PC-9 (cell line): ENCODE measurements at regions not wholly inside any gene's neighbourhood (a gene's known extent, or its start where the extent isn't known, plus 50 kb on each side); places are given as distances from the start of the nearest gene placed in this dataset.

Experiments
- BruUV-seq: library from RNA; stranded (reverse); fragments of 400-500 nt; replicated peaks from 2 replicates; lab custom pipeline; 2021; lab: Mats Ljungman, UMichigan
- CTCF ChIA-PET: fragments of 300-600 bp; sonication (Branson Sonifier 250); formaldehyde crosslinking; loops from one replicate; lab custom pipeline; 2022; ENCODE audit warnings: antibody characterized with exemption; lab: Charles Lee
- POLR2A ChIA-PET: fragments of 300-600 bp; sonication (Branson Sonifier 250); formaldehyde crosslinking; loops from one replicate; lab custom pipeline; 2022; ENCODE audit warnings: antibody characterized with exemption; ENCODE audit not compliant: unreplicated experiment; lab: Charles Lee
- DNase-seq, 2 experiments: peaks; one replicate each; pipeline versions ENCODE4 v3.0.0 to v3.0.0-alpha.2; 2015 to 2022; ENCODE audit warnings: mixed read lengths in 1 of 2
- H2AFZ ChIP-seq: fragments of 200-600 bp; sonication (generic); 2 replicates; pipeline ENCODE4 v1.8.1; 2017; ENCODE audit warnings: antibody characterized with exemption
- H3F3A ChIP-seq: fragments of 200-600 bp; sonication (generic); 2 replicates; pipeline ENCODE4 v1.8.1; 2017; ENCODE audit warnings: antibody characterized with exemption, mild to moderate bottlenecking, low read depth; ENCODE audit not compliant: insufficient read depth
- H3K27ac ChIP-seq: fragments of 200-600 bp; sonication (generic); 2 replicates; pipeline ENCODE4 v1.6.1; 2016; ENCODE audit warnings: mixed run types
- H3K27me3 ChIP-seq: fragments of 200-600 bp; sonication (generic); 2 replicates; pipeline ENCODE4 v1.6.1; 2016; ENCODE audit warnings: low read depth, mixed run types; ENCODE audit not compliant: insufficient read depth
- H3K36me3 ChIP-seq: fragments of 200-600 bp; sonication (generic); 2 replicates; pipeline ENCODE4 v1.6.1; 2016; ENCODE audit warnings: low read depth, mixed run types
- H3K4me1 ChIP-seq: fragments of 200-600 bp; sonication (generic); replicated peaks from 2 replicates; pipeline ENCODE4 v1.6.1; 2016; ENCODE audit warnings: mixed run types; ENCODE audit not compliant: insufficient read depth
- H3K4me2 ChIP-seq: fragments of 200-600 bp; sonication (generic); 2 replicates; pipeline ENCODE4 v1.6.1; 2017; ENCODE audit warnings: mixed run types
- H3K4me3 ChIP-seq: fragments of 200-600 bp; sonication (generic); 2 replicates; pipeline ENCODE4 v1.6.1; 2016; ENCODE audit warnings: mixed run types
- H3K79me2 ChIP-seq: fragments of 200-600 bp; sonication (generic); 2 replicates; pipeline ENCODE4 v1.6.1; 2017; ENCODE audit warnings: low read depth, mixed run types
- H3K9me2 ChIP-seq: fragments of 200-600 bp; sonication (generic); 2 replicates; pipeline ENCODE4 v1.8.1; 2017; ENCODE audit warnings: mild to moderate bottlenecking; ENCODE audit not compliant: insufficient read depth
- H3K9me3 ChIP-seq: fragments of 200-600 bp; sonication (generic); 2 replicates; pipeline ENCODE4 v1.8.1; 2016; ENCODE audit warnings: low read depth; ENCODE audit not compliant: insufficient read depth
- H4K20me1 ChIP-seq: fragments of 200-600 bp; sonication (generic); 2 replicates; pipeline ENCODE4 v1.8.1; 2017; ENCODE audit not compliant: insufficient read depth
- EZH2 ChIP-seq: fragments of 200-600 bp; sonication (generic); IDR thresholded peaks from 2 replicates; pipeline ENCODE4 v1.8.0; 2017; ENCODE audit warnings: antibody characterized with exemption, low read depth
- intact Hi-C: fragments of 100-400 bp; cut with micrococcal nuclease; formaldehyde crosslinking; loops from one replicate; pipeline ENCODE4 v1.10.0; 2022; ENCODE audit not compliant: unreplicated experiment
- TF ChIP-seq, protein P1 (sequence below): fragments of 200-600 bp; sonication (generic); conservative IDR thresholded peaks from 2 replicates; pipeline ENCODE4 v1.6.1; 2017; ENCODE audit warnings: mixed run types, antibody characterized with exemption, mild to moderate bottlenecking, moderate library complexity

DNA sequence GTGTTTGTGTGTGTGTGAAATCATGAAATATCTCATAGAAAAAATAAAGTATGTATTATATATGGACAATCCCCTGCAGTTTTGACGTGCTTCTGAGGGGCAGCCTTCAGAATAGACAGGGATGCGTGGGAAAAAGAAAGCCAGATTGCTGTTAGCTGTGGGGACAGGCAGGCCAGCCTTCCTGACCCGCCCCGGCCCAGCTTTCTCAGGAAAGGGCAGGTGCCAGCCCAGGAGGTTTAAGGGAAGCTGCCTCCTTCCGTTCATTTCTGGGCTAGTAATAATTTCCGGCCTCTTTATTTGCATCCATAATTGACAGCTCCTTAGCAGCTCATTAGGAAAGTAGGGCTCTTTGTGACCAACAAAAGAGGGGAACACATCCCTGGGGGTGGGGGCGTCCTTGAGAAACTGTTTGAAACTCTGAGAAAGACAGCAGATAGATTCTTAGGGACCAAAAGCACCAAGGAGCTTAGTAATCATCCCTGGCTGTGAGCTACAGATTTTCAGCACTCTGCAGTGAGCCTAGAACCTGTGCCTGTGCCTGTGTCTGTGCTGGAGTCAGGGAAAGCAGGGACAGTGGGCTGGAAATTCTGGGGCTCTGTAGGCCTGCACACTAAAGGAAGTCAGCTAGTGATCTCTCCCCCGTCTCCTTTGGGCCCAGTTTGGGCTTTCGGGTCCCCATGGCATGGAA lies 632.9 kb upstream of the CADM1 start:
- H3K36me3 ChIP-seq: no peaks in the 10 kb centered on the region
- H4K20me1 ChIP-seq: 0 out of 2 replicates have a peak, but pooled peaks cover 4% of the 10 kb centered on the region
- no peaks in the 10 kb centered on the region for H3K9me2 ChIP-seq
- H3K4me3 ChIP-seq: no peak overlapping the region
- H3K9me3 ChIP-seq: no peaks in the 10 kb centered on the region
- no peak overlapping the region for H3K27ac ChIP-seq
- DNase-seq: no peak
- no peak for TF ChIP-seq EZH2
- TF ChIP-seq, protein P1, sequence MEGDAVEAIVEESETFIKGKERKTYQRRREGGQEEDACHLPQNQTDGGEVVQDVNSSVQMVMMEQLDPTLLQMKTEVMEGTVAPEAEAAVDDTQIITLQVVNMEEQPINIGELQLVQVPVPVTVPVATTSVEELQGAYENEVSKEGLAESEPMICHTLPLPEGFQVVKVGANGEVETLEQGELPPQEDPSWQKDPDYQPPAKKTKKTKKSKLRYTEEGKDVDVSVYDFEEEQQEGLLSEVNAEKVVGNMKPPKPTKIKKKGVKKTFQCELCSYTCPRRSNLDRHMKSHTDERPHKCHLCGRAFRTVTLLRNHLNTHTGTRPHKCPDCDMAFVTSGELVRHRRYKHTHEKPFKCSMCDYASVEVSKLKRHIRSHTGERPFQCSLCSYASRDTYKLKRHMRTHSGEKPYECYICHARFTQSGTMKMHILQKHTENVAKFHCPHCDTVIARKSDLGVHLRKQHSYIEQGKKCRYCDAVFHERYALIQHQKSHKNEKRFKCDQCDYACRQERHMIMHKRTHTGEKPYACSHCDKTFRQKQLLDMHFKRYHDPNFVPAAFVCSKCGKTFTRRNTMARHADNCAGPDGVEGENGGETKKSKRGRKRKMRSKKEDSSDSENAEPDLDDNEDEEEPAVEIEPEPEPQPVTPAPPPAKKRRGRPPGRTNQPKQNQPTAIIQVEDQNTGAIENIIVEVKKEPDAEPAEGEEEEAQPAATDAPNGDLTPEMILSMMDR: no peak
- H3K27me3 ChIP-seq: peaks cover 67% of the 10 kb centered on the region
- no peaks in the 10 kb centered on the region for H3K4me1 ChIP-seq
- H3F3A ChIP-seq: no peaks in the 10 kb centered on the region
- intact Hi-C loops: no loop called here
- ChIA-PET CTCF (no interaction called here), POLR2A (no interaction called here)
- BruUV-seq: no TSS peak
- H3K4me2 ChIP-seq: no peak overlapping the region
- no peaks in the 10 kb centered on the region for H3K79me2 ChIP-seq
- no peak overlapping the region for H2AFZ ChIP-seq

DNA sequence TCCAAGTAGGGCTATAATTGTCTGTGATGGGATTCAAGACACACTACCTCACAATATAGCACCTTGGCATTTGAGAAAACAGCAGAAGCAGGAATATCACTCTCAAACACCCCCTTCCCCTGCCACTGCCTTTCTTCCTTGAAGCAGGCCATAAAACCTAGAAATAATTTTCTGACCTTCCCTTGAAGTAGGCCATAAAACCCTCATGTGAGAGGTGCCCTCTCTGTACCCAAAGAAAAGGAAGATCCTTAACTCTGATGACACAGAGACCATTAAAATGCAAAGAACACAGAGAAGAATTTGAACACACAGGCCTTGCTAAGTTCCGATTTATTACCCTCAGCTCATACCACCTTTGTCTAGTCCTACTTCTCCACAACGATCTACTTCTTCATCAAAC lies 631.7 kb upstream of the CADM1 start:
- CTCF ChIA-PET: no interaction called here
- no peaks in the 10 kb centered on the region for H3K36me3 ChIP-seq
- intact Hi-C loops: no loop called here

DNA sequence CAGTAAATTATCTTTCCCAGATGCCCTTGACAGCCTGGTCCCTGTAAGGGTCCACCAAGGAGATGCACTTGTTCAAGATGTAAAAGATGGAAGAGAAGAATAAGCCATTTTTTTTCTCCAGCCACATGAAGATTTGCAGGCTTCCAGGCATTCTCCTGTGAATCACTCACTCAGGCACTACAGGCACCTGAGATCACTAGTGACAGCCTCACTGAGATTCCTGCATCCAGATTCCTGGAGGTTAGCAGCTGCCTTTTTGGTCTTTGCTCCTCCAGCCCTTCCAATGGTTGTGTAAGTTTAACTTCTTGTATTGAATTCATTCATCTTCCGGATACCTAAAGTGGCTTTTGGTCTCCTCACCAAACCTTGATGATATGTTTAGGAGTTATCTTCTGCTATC lies 630.2 kb upstream of the CADM1 start:
- no peak for TF ChIP-seq EZH2
- ChIA-PET CTCF (no interaction called here), POLR2A (no interaction called here)
- Histone ChIP-seq H3K4me2 (no peak overlapping the region), H3K36me3 (no peaks in the 10 kb centered on the region), H2AFZ (no peak overlapping the region), H3K27me3 (peaks cover 86% of the 10 kb centered on the region), H3K9me3 (no peaks in the 10 kb centered on the region), H3K4me3 (no peak overlapping the region), H3F3A (no peaks in the 10 kb centered on the region), H4K20me1 (0 out of 2 replicates have a peak, but pooled peaks cover 4% of the 10 kb centered on the region), H3K4me1 (no peaks in the 10 kb centered on the region), H3K9me2 (no peaks in the 10 kb centered on the region), H3K79me2 (no peaks in the 10 kb centered on the region), H3K27ac (no peak overlapping the region)
- no peak for DNase-seq
- no TSS peak for BruUV-seq
- intact Hi-C loops: no loop called here

More for the DNA sequence above, 631.7 kb upstream of the CADM1 start:
- Histone ChIP-seq H4K20me1 (0 out of 2 replicates have a peak, but pooled peaks cover 4% of the 10 kb centered on the region), H3K27ac (no peak overlapping the region), H3F3A (no peaks in the 10 kb centered on the region), H3K4me1 (no peaks in the 10 kb centered on the region), H3K4me3 (no peak overlapping the region), H3K4me2 (no peak overlapping the region), H3K9me3 (no peaks in the 10 kb centered on the region), H3K27me3 (peaks cover 80% of the 10 kb centered on the region), H3K79me2 (no peaks in the 10 kb centered on the region), H3K9me2 (no peaks in the 10 kb centered on the region), H2AFZ (no peak overlapping the region)
- POLR2A ChIA-PET: no interaction called here
- no peak for DNase-seq
- TF ChIP-seq, protein P1: no peak
- no peak for TF ChIP-seq EZH2
- BruUV-seq: no TSS peak
